Activated CD8-positive, alpha-beta memory T cell treated with anti-CD3 and anti-CD28 coated beads, Interleukin-2, amount 50 U/mL, for 1 hour (primary cell): ENCODE measurements at regions not wholly inside any gene's neighbourhood (a gene's known extent, or its start where the extent isn't known, plus 50 kb on each side); places are given as distances from the start of the nearest gene placed in this dataset.

ENCODE experiments used
- DNase-seq: peaks from one replicate; pipeline ENCODE4 v3.0.0-alpha.2; 2020; ENCODE audit errors: extremely low read depth

GRCh38 chr11:11078344-11079086, 220.7 kb upstream of the ZBED5 start:
- no peak for DNase-seq

GRCh38 chr11:11077898-11078297, 220.0 kb upstream of the ZBED5 start:
- DNase-seq: no peak

GRCh38 chr11:11076879-11077278, 219.0 kb upstream of the ZBED5 start:
- no peak for DNase-seq

GRCh38 chr11:11076276-11076675, 218.4 kb upstream of the ZBED5 start:
- DNase-seq: no peak

- no peak for DNase-seq
Observed at GRCh38 chr11:11075515-11076171, 217.8 kb upstream of the ZBED5 start.

- no peak for DNase-seq
Observed at GRCh38 chr11:11074686-11075335, 217.0 kb upstream of the ZBED5 start.

- no peak for DNase-seq
Observed at GRCh38 chr11:11073996-11074395, 216.1 kb upstream of the ZBED5 start.

- no peak for DNase-seq
Observed at GRCh38 chr11:11072067-11072466, 214.2 kb upstream of the ZBED5 start.

- DNase-seq: no peak
Observed at GRCh38 chr11:11071486-11071885, 213.6 kb upstream of the ZBED5 start.

- no peak for DNase-seq
Observed at GRCh38 chr11:11070976-11071375, 213.1 kb upstream of the ZBED5 start.

- DNase-seq: no peak
Observed at GRCh38 chr11:11069841-11070835, 212.3 kb upstream of the ZBED5 start.

GRCh38 chr11:11068113-11068512, 210.3 kb upstream of the ZBED5 start:
- no peak for DNase-seq

GRCh38 chr11:11065396-11065795, 207.5 kb upstream of the ZBED5 start:
- DNase-seq: no peak

- DNase-seq: no peak
Observed at GRCh38 chr11:11057472-11057854, 199.6 kb upstream of the ZBED5 start.

- no peak for DNase-seq
Observed at GRCh38 chr11:11056749-11057471, 199.1 kb upstream of the ZBED5 start.

- DNase-seq: no peak
Observed at GRCh38 chr11:11056316-11056715, 198.5 kb upstream of the ZBED5 start.

GRCh38 chr11:11047851-11048610, 190.2 kb upstream of the ZBED5 start:
- DNase-seq: no peak

- DNase-seq: no peak
Observed at GRCh38 chr11:11046781-11047180, 188.9 kb upstream of the ZBED5 start.

- no peak for DNase-seq
Observed at GRCh38 chr11:11045156-11045930, 187.5 kb upstream of the ZBED5 start.
